Ovary (tissue), 3 donors: ENCODE measurements at regions not wholly inside any gene's neighbourhood (a gene's known extent, or its start where the extent isn't known, plus 50 kb on each side); places are given as distances from the start of the nearest gene placed in this dataset.

Source experiments
- CTCF ChIP-seq, 3 donors: fragments of 450-650 bp in 2 of 3; fragments of 200-600 bp in 1 of 3; IDR thresholded peaks; one replicate each; pipeline versions ENCODE4 v1.5.1 to v1.8.0; 2016 to 2022; ENCODE audit warnings: antibody characterized with exemption in 3 of 3, mild to moderate bottlenecking in 1 of 3
- EP300 ChIP-seq: sonication (generic); formaldehyde crosslinking; IDR thresholded peaks from one replicate; pipeline ENCODE4 v1.6.1; 2017; ENCODE audit warnings: antibody characterized with exemption
- POLR2A ChIP-seq: fragments of 450-650 bp; IDR thresholded peaks from one replicate; pipeline ENCODE4 v1.6.1; 2017; ENCODE audit warnings: antibody characterized with exemption, mild to moderate bottlenecking, moderate library complexity
- donor health status: DM: no; HTN: no; CAD: no.

DNA sequence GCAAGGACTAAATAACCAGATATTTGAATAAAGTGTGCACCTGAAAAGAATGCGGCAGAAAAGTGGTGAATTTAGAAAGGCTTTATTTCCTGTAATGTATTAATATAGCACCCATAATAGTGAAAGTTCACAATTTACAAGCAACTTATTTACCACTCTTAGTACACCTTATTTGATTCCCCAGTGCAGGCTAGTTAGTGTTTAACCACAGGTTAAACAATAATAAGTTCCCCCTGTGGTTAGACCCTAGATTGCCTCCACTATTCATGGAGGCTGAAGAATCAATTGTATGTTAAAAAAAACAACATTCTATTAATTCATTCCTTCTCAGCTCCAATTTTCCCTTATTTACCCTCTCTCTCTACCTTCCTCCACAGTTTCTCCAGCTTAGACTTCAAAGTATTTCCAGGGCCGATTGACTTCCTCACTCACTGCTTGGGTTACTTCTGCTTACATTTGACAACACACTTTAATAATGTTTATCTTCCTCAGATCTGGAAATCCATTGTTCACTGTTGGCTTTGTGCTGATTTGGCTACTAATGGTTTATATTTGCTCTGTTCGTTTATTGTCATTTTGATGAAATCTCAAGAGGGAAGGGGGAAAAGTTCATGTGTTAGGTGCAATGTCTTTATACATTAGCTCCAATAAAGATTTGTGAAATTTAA, 796.3 kb downstream of the BRINP3 start:
- TF ChIP-seq POLR2A (no peak), CTCF (IDR thresholded peaks at IDR 0.05) (no peak), EP300 (no peak)
